ENCODE measurements at regions not wholly inside any gene's neighbourhood (a gene's known extent, or its start where the extent isn't known, plus 50 kb on each side); places are given as distances from the start of the nearest gene placed in this dataset.

- no peak for TF ChIP-seq CTCF (IDR thresholded peaks at IDR 0.05; ENCODE audit: low read depth, low read length)
- H3K9me3 ChIP-seq (ENCODE audit: low read depth): no peaks in the 10 kb centered on the region
- no peak overlapping the region for H3K27ac ChIP-seq
- H3K36me3 ChIP-seq: no peaks in the 10 kb centered on the region
- H3K4me3 ChIP-seq: no peak overlapping the region
- no peak for DNase-seq (ENCODE audit: low read depth in 1 of 2, low spot score in 1 of 2)
- H3K27me3 ChIP-seq: no peaks in the 10 kb centered on the region
- no peaks in the 10 kb centered on the region for H3K4me1 ChIP-seq (ENCODE audit: low read depth)
Measured at GRCh38 chr14:80146941-80147340, 64.4 kb downstream of the DIO2 start.

GRCh38 chr14:80136358-80136757 is 74.9 kb downstream of the DIO2 start:
- H3K4me3 ChIP-seq: no peak overlapping the region
- H3K27ac ChIP-seq: no peak overlapping the region
- no peak for TF ChIP-seq CTCF (IDR thresholded peaks at IDR 0.05; ENCODE audit: low read depth, low read length)
- H3K9me3 ChIP-seq (ENCODE audit: low read depth): no peaks in the 10 kb centered on the region
- H3K4me1 ChIP-seq (ENCODE audit: low read depth): no peaks in the 10 kb centered on the region
- H3K27me3 ChIP-seq: no peaks in the 10 kb centered on the region
- no peak for DNase-seq (ENCODE audit: low read depth in 1 of 2, low spot score in 1 of 2)
- no peaks in the 10 kb centered on the region for H3K36me3 ChIP-seq

- no peaks in the 10 kb centered on the region for H3K4me1 ChIP-seq (ENCODE audit: low read depth)
- no peak overlapping the region for H3K4me3 ChIP-seq
- no peak overlapping the region for H3K27ac ChIP-seq
- no peaks in the 10 kb centered on the region for H3K36me3 ChIP-seq
- H3K27me3 ChIP-seq: no peaks in the 10 kb centered on the region
- no peaks in the 10 kb centered on the region for H3K9me3 ChIP-seq (ENCODE audit: low read depth)
- no peak for TF ChIP-seq CTCF (IDR thresholded peaks at IDR 0.05; ENCODE audit: low read depth, low read length)
- DNase-seq (ENCODE audit: low read depth in 1 of 2, low spot score in 1 of 2): no peak
Measured at GRCh38 chr14:80135305-80136088, 75.8 kb downstream of the DIO2 start.

- H3K4me1 ChIP-seq (ENCODE audit: low read depth): no peaks in the 10 kb centered on the region
- no peak overlapping the region for H3K4me3 ChIP-seq
- H3K27me3 ChIP-seq: no peaks in the 10 kb centered on the region
- no peaks in the 10 kb centered on the region for H3K9me3 ChIP-seq (ENCODE audit: low read depth)
- H3K36me3 ChIP-seq: no peaks in the 10 kb centered on the region
- no peak overlapping the region for H3K27ac ChIP-seq
- no peak for TF ChIP-seq CTCF (IDR thresholded peaks at IDR 0.05; ENCODE audit: low read depth, low read length)
- DNase-seq (ENCODE audit: low read depth in 1 of 2, low spot score in 1 of 2): no peak
Measured at GRCh38 chr14:80134321-80134720, 77.0 kb downstream of the DIO2 start.

- TF ChIP-seq CTCF (IDR thresholded peaks at IDR 0.05; ENCODE audit: low read depth, low read length): no peak
- H3K9me3 ChIP-seq (ENCODE audit: low read depth): no peaks in the 10 kb centered on the region
- H3K36me3 ChIP-seq: no peaks in the 10 kb centered on the region
- no peak overlapping the region for H3K27ac ChIP-seq
- H3K4me3 ChIP-seq: no peak overlapping the region
- H3K4me1 ChIP-seq (ENCODE audit: low read depth): no peaks in the 10 kb centered on the region
- DNase-seq (ENCODE audit: low read depth in 1 of 2, low spot score in 1 of 2): no peak
- no peaks in the 10 kb centered on the region for H3K27me3 ChIP-seq
Measured at GRCh38 chr14:80133457-80133856, 77.8 kb downstream of the DIO2 start.
